CD4-positive, alpha-beta T cell treated with Interleukin-15 for 4 hours (primary cell): ENCODE measurements at regions not wholly inside any gene's neighbourhood (a gene's known extent, or its start where the extent isn't known, plus 50 kb on each side); places are given as distances from the start of the nearest gene placed in this dataset.

ENCODE experiments used
- DNase-seq: peaks from one replicate; pipeline ENCODE4 v3.0.0-alpha.2; 2020; ENCODE audit warnings: low spot score

DNA sequence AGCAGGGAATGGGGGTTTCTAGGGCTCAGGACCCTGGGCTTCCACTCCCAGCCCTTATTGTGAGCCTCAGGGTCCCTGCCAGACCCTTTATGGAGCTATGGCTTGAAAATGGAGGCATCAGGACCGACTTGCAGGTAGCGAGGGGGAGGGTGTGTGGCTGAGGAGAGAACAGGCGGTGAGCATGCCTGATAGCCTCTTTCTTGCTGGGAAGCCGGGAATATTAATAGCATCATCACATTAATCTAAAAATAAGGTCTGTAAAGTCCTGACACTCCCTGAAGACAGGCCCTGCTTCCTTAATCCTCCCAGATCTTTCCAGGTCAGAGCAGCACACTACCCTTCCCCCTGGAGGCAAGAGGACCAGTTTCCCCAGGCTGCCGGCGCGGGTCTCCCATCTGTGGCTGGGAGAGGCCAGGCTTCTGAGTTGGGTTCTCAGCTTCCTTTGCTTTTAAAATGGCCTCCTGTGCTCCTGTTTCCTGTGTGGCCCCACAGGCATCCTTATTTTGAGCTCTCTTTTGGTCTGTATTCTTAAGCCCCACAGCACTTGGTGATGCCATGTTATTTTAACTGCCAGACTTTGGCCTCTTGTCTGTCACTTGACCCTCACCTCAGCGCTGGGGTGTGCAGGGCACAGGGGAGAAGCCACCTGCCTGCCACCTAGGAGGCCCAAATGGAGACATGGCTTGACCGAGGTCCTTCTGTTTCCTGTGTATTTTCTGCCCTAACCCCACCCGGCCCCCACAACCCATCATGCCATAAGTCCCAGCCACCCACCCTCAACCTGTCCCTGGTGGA, 185.0 kb upstream of the TOPAZ1 start:
- no peak for DNase-seq

DNA sequence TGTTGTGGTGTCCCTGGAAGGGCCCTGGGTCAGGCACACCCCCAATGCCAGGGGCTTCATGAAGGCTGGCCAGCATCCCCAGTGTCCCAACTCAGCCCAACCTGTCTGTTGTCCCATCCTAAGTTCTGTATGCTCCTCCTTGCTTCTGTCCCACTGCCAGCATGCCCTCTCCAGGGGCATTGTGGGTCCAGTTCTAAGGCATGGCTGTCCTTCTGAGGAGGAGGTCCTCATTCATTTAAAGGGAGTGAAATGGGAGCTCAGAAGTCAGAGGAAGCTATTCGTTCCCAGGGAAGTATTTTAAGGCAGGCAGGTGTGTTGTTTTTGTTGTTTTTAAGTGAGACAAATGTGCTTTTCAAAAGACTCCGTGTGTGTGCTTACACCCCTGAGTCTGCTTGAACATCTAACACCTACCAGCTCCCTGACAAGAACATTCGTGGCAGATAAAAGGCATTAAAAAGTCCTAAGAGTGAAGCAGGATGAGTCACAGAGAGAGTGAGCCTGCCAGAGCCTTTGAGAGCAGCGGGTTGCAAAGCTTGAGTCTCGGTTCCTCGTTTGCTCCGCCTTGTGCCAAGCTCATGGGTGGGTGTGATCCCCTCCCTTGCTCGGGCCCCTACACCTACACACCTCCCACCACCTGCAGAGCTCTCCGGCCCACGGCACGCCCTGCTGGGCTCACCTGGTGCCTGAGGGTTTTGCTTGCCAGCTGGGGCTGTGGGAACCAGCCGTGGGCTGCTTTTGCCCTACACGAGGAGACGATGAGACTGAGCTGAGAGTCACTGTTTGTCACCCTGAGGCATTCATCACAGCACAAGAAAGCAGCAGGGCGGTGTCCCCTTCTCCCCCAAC, 183.4 kb upstream of the TOPAZ1 start:
- DNase-seq: peak; percentile 16

DNA sequence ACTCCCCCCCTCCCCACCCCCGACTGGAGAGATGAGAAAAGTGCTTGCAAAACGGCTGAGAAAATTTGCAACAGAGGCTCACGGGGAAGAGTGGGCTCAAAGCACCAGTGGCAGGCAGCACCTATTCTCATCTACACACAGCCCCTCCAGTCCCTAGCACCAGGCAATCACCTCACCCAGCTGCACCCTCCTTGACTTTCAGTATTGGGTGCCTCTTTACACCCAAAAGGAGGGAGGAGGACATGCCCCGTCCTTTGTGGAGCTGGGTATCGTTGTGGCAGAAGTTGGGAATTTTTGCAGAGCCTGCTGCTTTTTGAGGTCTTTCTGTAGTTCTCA, 182.8 kb upstream of the TOPAZ1 start:
- no peak for DNase-seq

DNA sequence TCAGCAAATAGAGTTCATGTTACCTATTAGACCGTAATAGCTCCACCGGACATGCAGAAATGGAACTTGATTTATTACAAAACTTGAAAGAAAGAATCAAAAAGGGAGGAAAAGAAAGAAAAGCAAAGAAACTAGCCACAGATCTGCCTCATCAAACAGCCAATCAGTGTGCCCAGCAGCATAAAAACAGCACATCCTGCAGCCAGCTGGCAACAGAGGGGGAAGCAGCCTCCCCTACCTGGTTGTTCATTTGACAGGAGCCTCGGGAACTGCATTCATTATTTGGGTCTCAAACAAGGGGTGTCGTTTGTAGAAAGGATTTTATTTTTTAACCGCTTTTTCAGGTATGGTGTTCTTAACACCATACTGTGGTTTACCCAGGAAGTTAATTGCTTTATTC, 181.5 kb upstream of the TOPAZ1 start:
- no peak for DNase-seq

DNA sequence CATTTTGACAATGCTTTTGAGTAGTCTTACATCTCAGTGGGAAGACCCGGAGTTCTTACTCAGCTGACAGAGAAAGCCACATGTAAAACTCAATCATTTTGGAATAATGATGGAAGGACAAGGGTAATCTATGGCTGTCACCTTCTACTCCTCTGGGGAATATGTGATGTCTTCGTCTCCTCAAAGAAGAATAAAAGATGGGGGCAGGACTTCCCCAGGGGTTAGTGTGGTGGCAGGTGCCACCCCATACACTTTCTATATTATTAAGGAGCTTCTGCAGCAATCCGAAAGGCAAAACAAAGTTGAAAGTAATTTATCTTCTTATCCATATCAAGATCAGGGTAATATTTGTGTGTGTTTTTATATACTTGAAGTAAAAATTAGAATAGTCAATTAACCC, 180.4 kb upstream of the TOPAZ1 start:
- no peak for DNase-seq

DNA sequence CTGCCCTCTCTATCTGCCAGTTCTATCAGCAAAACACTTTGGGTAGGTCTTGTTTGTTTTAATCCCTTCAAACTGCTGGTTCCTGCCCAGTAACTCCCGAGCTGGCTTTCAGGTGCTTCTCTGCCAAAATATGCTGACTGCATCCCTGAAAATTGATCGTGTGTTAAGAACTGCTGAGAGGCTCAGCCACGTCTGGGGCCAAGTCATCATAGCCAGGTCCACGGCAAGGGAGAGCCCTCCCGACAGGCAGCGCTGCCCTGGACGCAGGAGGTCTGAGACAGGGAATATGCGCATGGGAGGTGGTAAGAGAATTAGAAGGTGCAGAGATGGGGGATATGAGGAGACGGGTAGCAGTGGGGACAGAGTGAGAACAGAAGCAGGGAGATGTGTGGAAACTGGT, 179.7 kb upstream of the TOPAZ1 start:
- no peak for DNase-seq

DNA sequence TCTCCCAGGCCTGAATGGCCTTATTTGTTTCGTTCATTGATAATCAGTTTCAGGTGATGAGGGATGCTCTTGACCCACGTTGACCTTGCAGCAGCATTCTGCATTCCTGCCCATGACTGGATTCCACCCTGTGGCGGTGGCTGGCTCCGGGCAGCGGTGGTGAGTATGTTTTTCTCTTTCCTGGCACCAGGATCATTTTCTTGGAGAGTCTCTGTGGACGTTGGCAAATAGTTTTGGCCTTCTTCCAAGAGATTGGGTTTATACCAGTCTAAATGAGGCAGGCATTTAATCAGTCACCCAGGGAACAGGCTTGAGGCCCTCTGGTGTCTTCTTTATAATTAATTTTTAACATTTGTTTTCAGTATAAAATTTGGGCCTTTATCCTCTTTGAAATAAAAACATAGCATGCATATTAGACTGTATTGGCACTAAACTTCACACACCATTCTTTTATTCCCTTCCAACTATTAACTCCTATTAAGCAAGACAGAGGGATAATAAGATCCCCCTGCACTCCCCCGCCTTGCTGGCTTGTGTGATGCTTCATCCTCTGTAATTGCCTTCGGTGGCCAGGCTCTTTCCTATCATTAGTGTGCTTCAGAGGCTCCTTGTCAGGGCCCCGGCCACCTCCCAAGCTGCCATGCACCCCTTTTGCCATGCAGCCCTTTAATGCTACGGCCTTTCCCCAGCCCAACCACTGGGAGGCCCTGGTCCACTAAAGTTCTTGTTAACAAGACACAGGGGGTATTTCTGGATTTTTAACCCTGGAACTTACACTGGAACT, 176.2 kb upstream of the TOPAZ1 start:
- no peak for DNase-seq

DNA sequence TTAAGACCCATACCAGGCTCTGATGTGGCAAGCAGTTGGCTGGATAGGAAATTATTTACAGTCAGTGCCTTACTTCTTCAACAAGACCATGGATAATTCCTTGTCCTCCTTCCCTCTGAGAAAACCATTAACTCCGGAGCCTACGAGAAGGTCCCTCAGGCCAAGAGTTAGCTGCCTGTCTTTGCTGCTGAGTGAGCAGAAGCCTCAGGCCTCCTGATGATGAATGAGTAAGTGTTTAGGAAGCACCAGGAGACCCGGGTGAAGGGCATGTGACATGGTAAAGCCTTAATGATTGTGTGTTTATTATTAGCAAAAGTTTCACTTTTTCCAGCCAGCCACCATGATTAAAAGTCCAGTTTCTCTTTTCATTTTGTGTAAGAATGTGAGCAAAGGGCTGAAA, 174.9 kb upstream of the TOPAZ1 start:
- DNase-seq: no peak

DNA sequence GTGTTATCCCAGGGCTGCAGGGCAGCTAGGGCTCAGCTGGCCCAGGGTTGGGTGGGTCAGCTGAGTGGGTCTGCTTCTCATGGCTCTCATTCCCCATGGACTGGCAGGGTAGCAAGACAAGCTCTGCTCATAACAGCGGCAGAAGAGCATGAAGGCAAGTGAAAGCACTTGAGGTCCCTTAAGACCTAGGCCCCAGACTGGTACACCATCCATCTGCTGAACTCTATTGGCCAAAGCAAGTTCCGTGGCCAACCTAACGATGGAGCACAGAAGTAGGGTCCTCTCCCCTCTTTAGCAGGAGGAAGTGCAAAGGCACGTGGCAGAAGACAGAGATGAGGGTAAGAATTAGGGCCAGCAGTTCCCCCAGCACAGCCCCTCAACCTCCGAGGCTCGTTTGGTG, 174.3 kb upstream of the TOPAZ1 start:
- no peak for DNase-seq

DNA sequence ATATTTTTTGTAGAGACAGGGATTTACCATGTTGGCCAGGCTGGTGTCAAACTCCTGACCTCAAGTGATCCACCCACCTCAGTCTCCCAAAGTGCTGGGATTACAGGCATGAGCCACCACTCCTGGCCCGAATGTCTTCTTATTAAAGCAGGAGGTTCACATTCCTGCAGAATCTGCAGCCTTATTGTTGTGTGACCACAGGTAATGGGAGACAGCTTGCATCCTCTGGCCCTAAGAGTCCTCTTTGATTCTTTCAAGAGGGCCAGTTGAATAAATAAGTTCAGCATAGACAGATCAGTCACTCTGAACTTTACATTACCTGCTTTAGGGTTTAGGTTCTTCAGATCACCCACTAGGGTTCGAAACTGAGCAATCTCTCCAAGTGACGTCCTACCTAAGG, 172.9 kb upstream of the TOPAZ1 start:
- no peak for DNase-seq

DNA sequence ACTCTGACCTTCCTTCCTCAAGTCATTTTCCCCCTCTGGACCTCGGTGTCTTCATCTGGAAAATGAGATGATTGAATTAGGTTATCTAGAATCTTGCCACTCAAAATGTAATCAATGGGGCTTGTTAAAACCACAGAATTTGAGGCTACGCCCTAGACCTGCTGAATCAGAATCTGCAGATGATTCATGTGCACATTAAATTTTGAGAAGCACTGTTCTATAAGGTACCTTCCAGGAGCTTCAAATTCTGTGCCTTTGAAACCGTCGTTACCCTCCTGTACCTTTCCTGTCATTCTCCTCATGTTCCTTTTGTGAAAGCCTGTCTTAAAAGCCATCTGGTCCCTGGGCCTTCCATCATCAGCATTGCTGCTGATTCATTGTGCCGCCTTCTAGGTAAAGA, 172.4 kb upstream of the TOPAZ1 start:
- no peak for DNase-seq

DNA sequence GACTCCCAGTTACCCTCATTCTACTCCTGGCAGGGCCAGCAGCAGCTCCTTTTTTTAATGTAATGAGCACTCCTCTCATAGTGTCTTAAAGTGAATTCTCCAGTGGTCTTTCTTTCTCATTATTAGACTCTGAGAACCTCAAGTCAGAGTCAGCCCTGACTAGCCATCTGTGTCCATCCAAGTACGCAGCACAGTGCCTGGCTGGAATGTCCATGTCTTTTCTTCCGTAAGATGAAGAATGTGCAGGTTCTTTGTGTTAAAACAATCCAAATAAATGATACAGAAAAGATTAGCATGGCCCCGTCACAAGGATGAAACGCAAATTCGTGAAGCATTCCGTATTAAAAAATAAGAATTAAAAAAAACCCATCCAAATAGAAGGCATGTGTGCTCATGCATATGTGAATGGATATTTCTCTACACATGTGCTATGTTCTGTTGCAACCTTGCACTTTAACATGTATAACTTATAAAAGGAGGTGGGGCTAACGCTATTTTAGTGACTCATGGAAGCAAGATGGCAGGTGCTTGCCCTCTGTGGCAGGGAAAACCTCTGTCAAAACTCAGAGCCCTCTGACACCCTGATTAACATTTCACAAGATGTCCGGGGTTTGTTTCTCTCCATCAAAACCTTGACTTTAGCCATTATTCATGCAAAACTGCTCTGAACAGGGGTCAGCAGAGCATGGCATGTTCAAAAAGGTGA, 170.7 kb upstream of the TOPAZ1 start:
- no peak for DNase-seq

DNA sequence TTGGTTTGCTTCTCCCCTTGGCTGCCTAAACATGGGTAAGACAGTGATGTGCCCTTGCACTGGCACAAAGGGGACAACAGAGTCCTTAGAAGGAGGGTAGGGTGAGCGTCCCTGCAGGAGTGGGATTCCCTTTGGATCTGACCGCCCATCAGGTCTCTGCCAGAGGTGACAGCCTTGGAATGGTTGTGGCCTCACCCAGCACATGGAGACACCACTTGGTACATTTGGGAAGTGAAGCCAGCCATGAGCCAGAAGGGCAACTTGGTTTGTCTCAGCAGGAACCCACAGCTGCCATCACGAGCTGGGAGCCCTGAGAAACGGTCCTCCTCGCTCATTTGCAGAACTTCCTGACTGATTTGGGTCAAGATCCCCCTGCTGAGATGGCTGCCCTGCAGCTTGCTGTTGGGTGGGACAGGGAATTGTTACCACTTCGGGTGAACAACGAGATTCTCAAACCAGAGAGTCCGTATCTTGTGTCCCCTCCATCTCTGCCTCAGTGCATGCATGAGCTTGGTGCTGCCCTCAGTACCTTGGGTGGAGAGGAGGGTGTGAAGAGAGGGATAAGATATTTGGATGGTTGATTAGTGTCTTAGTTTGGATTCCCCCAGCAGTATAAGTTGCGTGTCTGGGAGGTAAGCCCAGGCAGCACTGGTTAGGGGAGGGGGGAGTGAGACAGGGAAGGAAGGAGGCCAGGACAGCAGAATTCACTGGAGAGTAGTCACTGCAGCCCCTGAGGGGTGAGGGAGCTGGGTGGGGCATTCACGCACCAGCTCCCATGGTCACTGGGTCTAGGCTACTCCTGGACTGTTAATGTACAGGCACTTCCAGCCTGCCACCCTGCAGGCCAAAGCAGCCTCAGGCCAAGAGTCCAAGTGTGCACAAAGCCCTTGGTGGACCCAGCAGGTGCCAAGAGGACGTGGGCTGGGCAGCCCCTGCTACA, 168.8 kb upstream of the TOPAZ1 start:
- DNase-seq: no peak

DNA sequence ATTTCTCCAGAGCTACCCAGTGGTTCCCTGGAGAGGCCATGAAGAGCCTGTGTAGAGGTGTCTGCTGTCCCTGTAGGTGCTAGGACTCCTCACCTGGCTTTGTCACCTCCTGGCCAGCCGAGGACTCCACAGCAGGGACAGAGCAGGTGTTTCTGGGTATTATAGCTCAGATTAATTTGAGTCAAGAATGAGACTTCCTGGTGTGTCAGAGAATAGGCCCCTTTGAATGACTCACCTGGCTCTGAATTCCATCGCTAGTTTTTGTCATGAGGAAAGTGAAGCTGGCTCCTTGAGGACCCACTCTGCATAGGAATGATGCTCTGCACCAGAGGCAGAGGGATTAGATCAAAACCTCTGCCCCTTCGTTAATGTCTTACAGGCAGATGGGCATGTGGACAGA, 167.5 kb upstream of the TOPAZ1 start:
- no peak for DNase-seq

DNA sequence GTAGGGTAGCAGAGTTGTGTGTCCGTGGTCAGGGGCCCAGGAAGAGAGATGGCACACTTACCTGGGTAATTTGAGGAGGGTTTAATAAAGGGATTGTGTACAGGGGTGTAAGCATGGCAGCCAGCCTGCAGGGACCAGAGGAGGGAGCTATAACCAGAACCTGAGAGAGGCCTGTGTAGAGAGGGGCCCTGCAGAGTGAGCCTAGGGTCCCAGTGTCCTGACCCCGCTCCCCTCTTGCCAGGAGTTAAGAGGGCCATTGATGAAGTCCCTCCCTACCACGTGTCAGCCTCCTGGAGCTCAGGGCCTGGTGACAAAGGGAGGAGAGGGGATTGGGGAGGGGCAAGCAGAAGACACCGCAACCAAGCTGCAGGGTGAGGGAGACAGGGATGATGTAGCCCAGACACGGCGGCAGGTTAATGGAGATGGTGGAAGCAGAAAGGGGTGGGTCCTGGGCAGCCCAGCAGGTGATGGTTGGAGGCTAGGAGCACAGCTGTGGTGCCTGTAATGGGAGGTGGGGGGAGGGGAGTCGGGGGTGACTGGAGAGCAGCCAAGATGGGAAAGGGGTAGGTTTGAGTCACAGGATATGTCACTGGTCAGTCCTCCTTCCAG, 165.4 kb upstream of the TOPAZ1 start:
- DNase-seq: no peak

DNA sequence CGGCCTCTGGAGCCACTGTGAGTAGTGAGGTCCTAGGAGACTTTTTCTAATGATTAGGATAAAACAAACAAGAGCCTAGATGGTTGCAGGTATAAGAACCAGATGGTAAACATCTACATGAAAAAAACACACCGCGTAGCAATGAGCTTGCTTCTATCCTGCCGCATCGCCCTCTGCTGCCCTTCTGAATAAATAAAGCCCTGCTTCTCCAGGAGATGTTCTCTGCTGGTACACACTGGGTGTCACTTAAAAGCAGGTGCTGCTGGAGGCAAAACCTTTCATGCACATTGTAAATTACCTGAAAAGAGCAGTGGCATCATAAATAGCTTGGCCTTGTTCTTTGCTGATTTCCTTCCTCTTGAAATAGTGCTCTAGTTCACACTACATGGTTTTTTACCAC, 164.4 kb upstream of the TOPAZ1 start:
- no peak for DNase-seq

DNA sequence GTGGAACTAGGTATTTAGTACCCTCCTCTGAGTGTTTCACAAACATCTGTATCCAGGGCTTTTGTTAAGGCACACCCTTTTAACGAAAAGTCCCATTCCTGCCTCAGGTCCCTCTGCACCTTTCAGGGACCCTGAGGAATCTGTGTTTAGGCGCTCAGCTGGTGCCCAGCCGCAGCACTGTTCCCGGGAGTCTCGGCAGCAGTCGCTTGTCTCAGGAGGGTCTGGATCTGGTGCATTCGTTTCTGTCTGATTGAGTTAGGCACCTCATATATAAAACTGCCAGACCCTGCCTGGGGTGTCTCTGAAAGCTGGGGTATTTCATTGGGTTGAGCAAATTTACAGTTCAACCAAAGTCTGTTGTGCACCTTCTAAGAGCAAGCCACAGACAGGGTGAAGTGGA, 162.8 kb upstream of the TOPAZ1 start:
- no peak for DNase-seq

DNA sequence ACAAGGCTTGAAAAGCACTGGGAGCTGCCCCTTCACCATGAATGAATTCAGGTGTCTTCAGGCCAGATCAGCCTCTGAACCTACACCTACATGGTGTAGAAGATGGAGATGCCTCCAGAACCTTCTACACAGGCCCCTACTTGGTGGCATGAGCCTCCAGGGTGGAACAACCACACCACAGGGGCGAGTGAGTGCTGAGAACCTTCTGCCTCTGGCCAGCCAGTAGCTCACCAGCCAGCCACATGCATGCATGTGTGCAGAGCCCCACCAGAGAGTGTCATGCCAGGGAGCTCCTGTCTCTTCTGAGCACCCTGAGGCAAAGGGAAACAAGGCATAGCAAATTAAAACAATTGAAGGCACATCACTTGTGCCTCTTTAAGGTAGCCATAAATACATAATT, 161.8 kb upstream of the TOPAZ1 start:
- no peak for DNase-seq

DNA sequence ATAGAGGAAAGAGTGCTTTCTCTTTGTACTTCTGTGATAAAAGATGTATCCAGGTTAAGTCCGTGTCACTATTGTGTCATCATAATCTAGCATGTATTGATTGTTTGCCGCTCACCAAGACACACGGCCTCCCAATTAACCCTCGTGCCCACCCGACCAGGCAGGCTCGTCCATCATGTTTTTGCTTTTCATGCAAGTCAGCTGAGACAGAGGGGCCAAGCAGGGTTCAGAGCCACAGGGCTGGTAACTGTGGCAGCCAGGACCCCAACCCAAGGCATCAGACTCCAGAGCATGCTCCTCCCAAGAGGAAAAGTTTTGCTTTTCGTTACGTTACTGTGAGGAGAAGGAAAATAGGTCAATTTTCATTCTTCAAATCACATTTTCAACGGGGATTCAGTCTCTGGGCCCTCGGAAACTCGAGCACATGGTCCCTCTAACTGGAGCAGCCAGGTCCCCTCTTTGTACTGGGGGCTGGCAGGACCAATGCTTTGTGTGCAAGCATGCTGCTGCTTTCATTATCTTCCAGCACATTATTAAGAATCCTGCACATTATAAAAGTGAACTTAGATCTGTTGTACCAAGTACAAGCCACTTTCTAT, 161.1 kb upstream of the TOPAZ1 start:
- DNase-seq: no peak

DNA sequence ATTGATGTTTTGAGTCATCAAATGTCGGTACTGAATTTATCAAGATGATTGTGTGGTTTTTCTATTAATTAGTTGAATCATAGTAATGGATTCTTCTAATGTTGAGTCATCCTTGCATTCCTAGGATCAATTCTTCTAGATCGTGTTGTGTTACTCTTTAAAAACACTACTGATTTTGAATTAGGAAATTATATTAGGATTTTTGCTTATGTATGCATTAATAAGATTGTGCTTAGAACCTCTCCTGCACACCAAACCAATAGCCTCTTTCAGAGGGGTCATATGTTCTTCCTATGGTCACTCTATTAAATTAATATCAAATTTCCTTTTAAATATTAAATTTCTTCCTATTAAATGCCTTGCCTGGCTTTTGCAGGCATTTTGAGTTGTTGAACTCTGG, 151.7 kb upstream of the TOPAZ1 start:
- no peak for DNase-seq
